ENCODE measurements at regions not wholly inside any gene's neighbourhood (a gene's known extent, or its start where the extent isn't known, plus 50 kb on each side); places are given as distances from the start of the nearest gene placed in this dataset.

DNA sequence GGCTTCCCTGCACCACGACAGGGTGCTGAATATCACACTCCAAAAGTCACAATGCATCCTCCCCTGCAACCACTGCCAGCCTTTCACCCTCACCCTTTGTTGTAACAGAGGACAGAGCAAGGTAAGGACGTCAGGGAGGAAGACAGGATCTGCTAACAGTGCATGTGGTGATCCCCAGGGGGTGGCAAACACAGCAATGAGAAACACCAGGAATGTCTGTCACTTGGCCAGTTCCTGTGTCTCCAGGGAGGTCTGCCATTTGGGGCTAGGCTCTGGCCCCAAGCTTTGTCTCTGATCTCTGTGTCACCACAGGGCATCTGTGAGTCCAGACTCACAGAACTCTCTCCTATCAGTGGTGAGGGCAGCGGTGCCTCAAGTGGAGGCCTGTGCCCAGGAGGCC, 54.3 kb upstream of the SLC24A5 start:
- TF ChIP-seq, protein P1, sequence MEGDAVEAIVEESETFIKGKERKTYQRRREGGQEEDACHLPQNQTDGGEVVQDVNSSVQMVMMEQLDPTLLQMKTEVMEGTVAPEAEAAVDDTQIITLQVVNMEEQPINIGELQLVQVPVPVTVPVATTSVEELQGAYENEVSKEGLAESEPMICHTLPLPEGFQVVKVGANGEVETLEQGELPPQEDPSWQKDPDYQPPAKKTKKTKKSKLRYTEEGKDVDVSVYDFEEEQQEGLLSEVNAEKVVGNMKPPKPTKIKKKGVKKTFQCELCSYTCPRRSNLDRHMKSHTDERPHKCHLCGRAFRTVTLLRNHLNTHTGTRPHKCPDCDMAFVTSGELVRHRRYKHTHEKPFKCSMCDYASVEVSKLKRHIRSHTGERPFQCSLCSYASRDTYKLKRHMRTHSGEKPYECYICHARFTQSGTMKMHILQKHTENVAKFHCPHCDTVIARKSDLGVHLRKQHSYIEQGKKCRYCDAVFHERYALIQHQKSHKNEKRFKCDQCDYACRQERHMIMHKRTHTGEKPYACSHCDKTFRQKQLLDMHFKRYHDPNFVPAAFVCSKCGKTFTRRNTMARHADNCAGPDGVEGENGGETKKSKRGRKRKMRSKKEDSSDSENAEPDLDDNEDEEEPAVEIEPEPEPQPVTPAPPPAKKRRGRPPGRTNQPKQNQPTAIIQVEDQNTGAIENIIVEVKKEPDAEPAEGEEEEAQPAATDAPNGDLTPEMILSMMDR (IDR thresholded peaks at IDR 0.05): no peak
- 36 to 46% methylated on average over 3 of the region's 3 CpGs for WGBS, 2 donors
- H3K36me3 ChIP-seq: no peaks in the 10 kb centered on the region
- DNase-seq (no peak), ATAC-seq (no peak)
- intact Hi-C loops (cut with DNase I): no loop called here
- no peaks in the 10 kb centered on the region for H3K27me3 ChIP-seq
- no peaks in the 10 kb centered on the region for H3K9me3 ChIP-seq
- H3K4me3 ChIP-seq: no peak overlapping the region
- no peaks in the 10 kb centered on the region for H3K4me1 ChIP-seq
- H3K27ac ChIP-seq: no peak overlapping the region

All from heart right ventricle (tissue), 16 donors.